Adrenal gland (tissue), 9 donors: ENCODE measurements at regions not wholly inside any gene's neighbourhood (a gene's known extent, or its start where the extent isn't known, plus 50 kb on each side); places are given as distances from the start of the nearest gene placed in this dataset.

Source experiments
- DNase-seq, 7 donors: peaks; one replicate each; pipeline ENCODE4 v3.0.0-alpha.2; 2019 to 2020
- H3K27ac ChIP-seq, 5 donors: fragments of 200-600 bp; sonication (generic) in 4 of 5; 1 replicate in 3 of 5; 2 replicates in 2 of 5; pipeline versions ENCODE4 v1.5.1 to v1.8.0; 2016 to 2020; ENCODE audit warnings: mild to moderate bottlenecking in 1 of 5
- H3K27me3 ChIP-seq: fragments of 200-600 bp; 2 replicates; pipeline ENCODE4 v1.8.0; 2021
- H3K36me3 ChIP-seq, 2 donors: fragments of 200-600 bp; replicated peaks in 1 of 2; 1 replicate in 1 of 2; 2 replicates in 1 of 2; pipeline versions ENCODE4 v1.5.1 to v1.8.0; 2018 to 2022
- H3K4me1 ChIP-seq, 2 donors: fragments of 200-600 bp; replicated peaks in 1 of 2; 1 replicate in 1 of 2; 2 replicates in 1 of 2; pipeline versions ENCODE4 v1.5.1 to v1.8.0; 2018 to 2021
- H3K4me3 ChIP-seq, 4 donors: fragments of 200-600 bp; sonication (generic) in 3 of 4; one replicate each; pipeline ENCODE4 v1.5.1; 2016 to 2018
- H3K9me3 ChIP-seq, 3 donors: fragments of 200-600 bp; sonication (generic) in 1 of 3; replicated peaks in 1 of 3; 1 replicate in 2 of 3; 2 replicates in 1 of 3; pipeline versions ENCODE4 v1.5.1 to v1.8.0; 2016 to 2021
- CTCF ChIP-seq, 6 experiments: fragments of 450-650 bp in 4 of 6; fragments of 200-600 bp in 2 of 6; sonication (generic) in 1 of 6; IDR thresholded peaks; 1 replicate in 5 of 6; 2 replicates in 1 of 6; pipeline versions ENCODE4 v1.5.1 to v1.8.0; 2016 to 2021; ENCODE audit warnings: antibody characterized with exemption in 6 of 6, mild to moderate bottlenecking in 2 of 6, moderate library complexity in 1 of 6
- POLR2A ChIP-seq, 2 donors: fragments of 450-650 bp; IDR thresholded peaks; one replicate each; pipeline ENCODE4 v1.6.1; 2017; ENCODE audit warnings: antibody characterized with exemption in 2 of 2, mild to moderate bottlenecking in 2 of 2, moderate library complexity in 1 of 2
- WGBS, 4 donors: extraction: QIAGEN DNeasy Blood & Tissue Kit in 2 of 4; methylation state at CpG; one replicate each; pipeline versions ENCODE4 v1.1.5 to v1.1.7; 2013 to 2017; 5-methylcytosine and 5-hydroxymethylcytosine counted together
- intact Hi-C, 2 donors: fragments of 100-400 bp; cut with DNase I; formaldehyde crosslinking; loops; one replicate each; pipeline versions ENCODE4 v1.14.1 to v1.15.0; 2022 to 2023
- donor health status: healthy with polysubstance abuse.
- donor health status: Bipolar disorder and iron deficiency.
- donor health status: DM: yes; HTN: yes; CAD: no.
- donor health status: DM: no; HTN: no; CAD: no.
- donor health status: DM: no; HTN: no; CAD: no.

- no peaks in the 10 kb centered on the region for H3K36me3 ChIP-seq
- no peak for DNase-seq
- H3K27ac ChIP-seq, result no peak overlapping the region
- H3K4me3 ChIP-seq, result no peak overlapping the region
- intact Hi-C loops, result loop anchor here in 1 of 2 donors (5.0 to 10.0 kb wide), 2 partner anchors 35 to 77 kb away; no protein-coding TSS in a partner anchor
- no peaks in the 10 kb centered on the region for H3K9me3 ChIP-seq
- H3K27me3 ChIP-seq, result no peaks in the 10 kb centered on the region
- peaks cover 0 to 18% of the 10 kb centered on the region in 2 donors for H3K4me1 ChIP-seq
- WGBS, 4 donors, result 87 to 93% (median 92%) methylated on average over 18 of the region's 18 CpGs
- TF ChIP-seq POLR2A (IDR thresholded peaks at IDR 0.05), result no peak
- no peak for TF ChIP-seq CTCF (IDR thresholded peaks at IDR 0.05)
These were observed 148.3 kb downstream of the CRYBB2 start for GRCh38 chr22:25367756-25368155.

- no peak overlapping the region for H3K4me3 ChIP-seq
- no peaks in the 10 kb centered on the region for H3K27me3 ChIP-seq
- peak; percentile 47 to 77 (median 63) for DNase-seq
- WGBS, 4 donors, result 30 to 43% (median 34%) methylated on average over 5 of the region's 5 CpGs
- intact Hi-C loops, result loop anchor here in 1 of 2 donors (5.0 to 10.0 kb wide), 2 partner anchors 34 to 77 kb away; no protein-coding TSS in a partner anchor
- no peak for TF ChIP-seq POLR2A (IDR thresholded peaks at IDR 0.05)
- TF ChIP-seq CTCF (IDR thresholded peaks at IDR 0.05), result no peak
- no peaks in the 10 kb centered on the region for H3K9me3 ChIP-seq
- no peaks in the 10 kb centered on the region for H3K36me3 ChIP-seq
- no peak overlapping the region for H3K27ac ChIP-seq
- peaks cover 0 to 18% of the 10 kb centered on the region in 2 donors for H3K4me1 ChIP-seq
These were observed 148.8 kb downstream of the CRYBB2 start for GRCh38 chr22:25368271-25368670.

- TF ChIP-seq CTCF (IDR thresholded peaks at IDR 0.05) (no peak), POLR2A (IDR thresholded peaks at IDR 0.05) (no peak)
- Histone ChIP-seq H3K27me3 (no peaks in the 10 kb centered on the region), H3K27ac (no peak overlapping the region), H3K9me3 (no peaks in the 10 kb centered on the region), H3K4me3 (no peak overlapping the region), H3K4me1 (peaks cover 0 to 18% of the 10 kb centered on the region in 2 donors), H3K36me3 (no peaks in the 10 kb centered on the region)
- intact Hi-C loops, result loop anchor here in 1 of 2 donors (5.0 to 10.0 kb wide), 2 partner anchors 33 to 76 kb away; no protein-coding TSS in a partner anchor
- WGBS, 4 donors, result 87 to 100% (median 92%) methylated on average over 3 to 5 of the region's 5 CpGs
- DNase-seq, result no peak
These were observed 149.6 kb downstream of the CRYBB2 start for GRCh38 chr22:25369041-25369440.

GRCh38 chr22:25370322-25370721 is 150.9 kb downstream of the CRYBB2 start:
- intact Hi-C loops, result no loop called here
- Histone ChIP-seq H3K27ac (no peak overlapping the region), H3K9me3 (no peaks in the 10 kb centered on the region), H3K4me3 (no peak overlapping the region), H3K4me1 (peaks cover 0 to 8% of the 10 kb centered on the region in 2 donors), H3K36me3 (no peaks in the 10 kb centered on the region), H3K27me3 (no peaks in the 10 kb centered on the region)
- 95 to 97% (median 97%) methylated on average over 11 of the region's 11 CpGs for whole genome bisulfite sequencing, 4 donors
- no peak for TF ChIP-seq POLR2A (IDR thresholded peaks at IDR 0.05)
- no peak for TF ChIP-seq CTCF (IDR thresholded peaks at IDR 0.05)
- no peak for DNase-seq
